ENCODE measurements at regions not wholly inside any gene's neighbourhood (a gene's known extent, or its start where the extent isn't known, plus 50 kb on each side); places are given as distances from the start of the nearest gene placed in this dataset.

- no peak for TF ChIP-seq SPI1 (IDR thresholded peaks at IDR 0.05; ENCODE audit: low read depth, low read length)
- TF ChIP-seq POLR2A (IDR thresholded peaks at IDR 0.05; ENCODE audit: low read depth, low read length), result no peak
- TF ChIP-seq TAF1 (IDR thresholded peaks at IDR 0.05; ENCODE audit: low read depth, low read length), result no peak
- no peak for TF ChIP-seq PAX5 (IDR thresholded peaks at IDR 0.05; ENCODE audit: insufficient read depth, low read length, severe bottlenecking)
- no peak for TF ChIP-seq POLR2AphosphoS5 (IDR thresholded peaks at IDR 0.05; ENCODE audit: low read depth, low read length)
- TF ChIP-seq POU2F2 (IDR thresholded peaks at IDR 0.05; ENCODE audit: low read depth, low read length), result no peak
These were observed 345.8 kb downstream of the SOCS6 start for GRCh38 chr18:70634576-70635147.

Data from GM12891 (cell line).